ENCODE measurements at regions not wholly inside any gene's neighbourhood (a gene's known extent, or its start where the extent isn't known, plus 50 kb on each side); places are given as distances from the start of the nearest gene placed in this dataset.

DNA sequence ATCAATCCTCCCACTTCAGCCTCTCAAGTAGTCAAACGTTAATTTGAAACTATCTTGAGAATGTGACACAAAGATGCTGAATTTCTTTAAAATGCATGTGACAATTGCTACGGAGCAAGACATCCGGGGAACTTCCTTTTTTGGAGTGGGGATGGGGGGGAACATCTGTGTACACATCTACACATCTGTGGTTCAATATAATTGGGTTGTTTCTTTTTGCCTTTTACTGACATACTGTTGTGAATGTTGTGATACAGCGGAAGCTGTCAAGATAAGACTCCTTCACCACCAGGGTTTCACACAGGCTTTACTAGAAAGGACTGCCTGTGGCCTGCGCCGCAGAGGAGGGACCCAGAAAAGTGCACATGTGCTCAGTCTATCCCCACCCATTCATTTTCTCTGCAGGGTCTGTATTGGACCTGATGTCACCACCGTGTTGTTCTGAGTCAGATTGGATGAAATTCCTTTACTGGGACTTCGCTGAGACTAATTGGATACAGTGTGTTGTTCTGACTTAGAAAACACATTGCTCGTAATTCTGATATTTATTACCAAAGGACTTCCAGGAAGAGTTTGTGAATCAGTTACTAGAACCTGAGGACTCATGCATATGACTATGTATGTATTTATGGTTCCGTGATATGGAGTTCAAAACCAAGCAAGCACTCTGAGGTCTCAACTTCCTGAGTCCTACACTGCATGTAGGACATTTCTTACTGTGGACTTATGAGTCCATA lies 98.7 kb upstream of the SGK1 start (continued):
- TF ChIP-seq, protein P1, sequence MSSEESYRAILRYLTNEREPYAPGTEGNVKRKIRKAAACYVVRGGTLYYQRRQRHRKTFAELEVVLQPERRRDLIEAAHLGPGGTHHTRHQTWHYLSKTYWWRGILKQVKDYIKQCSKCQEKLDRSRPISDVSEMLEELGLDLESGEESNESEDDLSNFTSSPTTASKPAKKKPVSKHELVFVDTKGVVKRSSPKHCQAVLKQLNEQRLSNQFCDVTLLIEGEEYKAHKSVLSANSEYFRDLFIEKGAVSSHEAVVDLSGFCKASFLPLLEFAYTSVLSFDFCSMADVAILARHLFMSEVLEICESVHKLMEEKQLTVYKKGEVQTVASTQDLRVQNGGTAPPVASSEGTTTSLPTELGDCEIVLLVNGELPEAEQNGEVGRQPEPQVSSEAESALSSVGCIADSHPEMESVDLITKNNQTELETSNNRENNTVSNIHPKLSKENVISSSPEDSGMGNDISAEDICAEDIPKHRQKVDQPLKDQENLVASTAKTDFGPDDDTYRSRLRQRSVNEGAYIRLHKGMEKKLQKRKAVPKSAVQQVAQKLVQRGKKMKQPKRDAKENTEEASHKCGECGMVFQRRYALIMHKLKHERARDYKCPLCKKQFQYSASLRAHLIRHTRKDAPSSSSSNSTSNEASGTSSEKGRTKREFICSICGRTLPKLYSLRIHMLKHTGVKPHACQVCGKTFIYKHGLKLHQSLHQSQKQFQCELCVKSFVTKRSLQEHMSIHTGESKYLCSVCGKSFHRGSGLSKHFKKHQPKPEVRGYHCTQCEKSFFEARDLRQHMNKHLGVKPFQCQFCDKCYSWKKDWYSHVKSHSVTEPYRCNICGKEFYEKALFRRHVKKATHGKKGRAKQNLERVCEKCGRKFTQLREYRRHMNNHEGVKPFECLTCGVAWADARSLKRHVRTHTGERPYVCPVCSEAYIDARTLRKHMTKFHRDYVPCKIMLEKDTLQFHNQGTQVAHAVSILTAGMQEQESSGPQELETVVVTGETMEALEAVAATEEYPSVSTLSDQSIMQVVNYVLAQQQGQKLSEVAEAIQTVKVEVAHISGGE (CRISPR knock-in tag; IDR thresholded peaks at IDR 0.05), result 0 out of 6 replicates have a peak, but pooled peaks of 1 of the 3 experiments have one; percentile 20
- TF ChIP-seq ZNF668 (CRISPR knock-in tag; IDR thresholded peaks at IDR 0.05) (no peak), NR2C2 (CRISPR knock-in tag; IDR thresholded peaks at IDR 0.05) (no peak), NR2C2 (tag; IDR thresholded peaks at IDR 0.05) (peak; percentile 38), IRF2 (CRISPR knock-in tag; IDR thresholded peaks at IDR 0.05) (no peak), FOXA3 (CRISPR knock-in tag; conservative IDR thresholded peaks at IDR 0.05 in 1 of 2, IDR thresholded peaks at IDR 0.05 in 1 of 2) (peak in 1 of 2 experiments; percentile 84; a peak in 2 of 4 replicates), NCOA6 (IDR thresholded peaks at IDR 0.05) (no peak), ZNF347 (CRISPR knock-in tag; IDR thresholded peaks at IDR 0.05; ENCODE audit: low read depth) (no peak), MIER1 (IDR thresholded peaks at IDR 0.05; ENCODE audit: low read depth) (no peak), PHTF2 (CRISPR knock-in tag; IDR thresholded peaks at IDR 0.05) (no peak), MYC (IDR thresholded peaks at IDR 0.05; ENCODE audit: low read depth, low read length) (peak; percentile 63; the same call in 1 of the 2 replicates), MYC (CRISPR knock-in tag; IDR thresholded peaks at IDR 0.05; ENCODE audit: borderline replicate concordance, low read depth) (no peak), RBM17 (IDR thresholded peaks at IDR 0.05; ENCODE audit: borderline replicate concordance, low read depth, low read length) (no peak)
- TF ChIP-seq, protein P2, sequence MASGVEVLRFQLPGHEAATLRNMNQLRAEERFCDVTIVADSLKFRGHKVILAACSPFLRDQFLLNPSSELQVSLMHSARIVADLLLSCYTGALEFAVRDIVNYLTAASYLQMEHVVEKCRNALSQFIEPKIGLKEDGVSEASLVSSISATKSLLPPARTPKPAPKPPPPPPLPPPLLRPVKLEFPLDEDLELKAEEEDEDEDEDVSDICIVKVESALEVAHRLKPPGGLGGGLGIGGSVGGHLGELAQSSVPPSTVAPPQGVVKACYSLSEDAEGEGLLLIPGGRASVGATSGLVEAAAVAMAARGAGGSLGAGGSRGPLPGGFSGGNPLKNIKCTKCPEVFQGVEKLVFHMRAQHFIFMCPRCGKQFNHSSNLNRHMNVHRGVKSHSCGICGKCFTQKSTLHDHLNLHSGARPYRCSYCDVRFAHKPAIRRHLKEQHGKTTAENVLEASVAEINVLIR (CRISPR knock-in tag; IDR thresholded peaks at IDR 0.05), result no peak
- TF ChIP-seq, protein P3, sequence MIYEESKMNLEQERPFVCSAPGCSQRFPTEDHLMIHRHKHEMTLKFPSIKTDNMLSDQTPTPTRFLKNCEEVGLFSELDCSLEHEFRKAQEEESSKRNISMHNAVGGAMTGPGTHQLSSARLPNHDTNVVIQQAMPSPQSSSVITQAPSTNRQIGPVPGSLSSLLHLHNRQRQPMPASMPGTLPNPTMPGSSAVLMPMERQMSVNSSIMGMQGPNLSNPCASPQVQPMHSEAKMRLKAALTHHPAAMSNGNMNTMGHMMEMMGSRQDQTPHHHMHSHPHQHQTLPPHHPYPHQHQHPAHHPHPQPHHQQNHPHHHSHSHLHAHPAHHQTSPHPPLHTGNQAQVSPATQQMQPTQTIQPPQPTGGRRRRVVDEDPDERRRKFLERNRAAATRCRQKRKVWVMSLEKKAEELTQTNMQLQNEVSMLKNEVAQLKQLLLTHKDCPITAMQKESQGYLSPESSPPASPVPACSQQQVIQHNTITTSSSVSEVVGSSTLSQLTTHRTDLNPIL (CRISPR knock-in tag; IDR thresholded peaks at IDR 0.05), result no peak
- TF ChIP-seq, protein P4, sequence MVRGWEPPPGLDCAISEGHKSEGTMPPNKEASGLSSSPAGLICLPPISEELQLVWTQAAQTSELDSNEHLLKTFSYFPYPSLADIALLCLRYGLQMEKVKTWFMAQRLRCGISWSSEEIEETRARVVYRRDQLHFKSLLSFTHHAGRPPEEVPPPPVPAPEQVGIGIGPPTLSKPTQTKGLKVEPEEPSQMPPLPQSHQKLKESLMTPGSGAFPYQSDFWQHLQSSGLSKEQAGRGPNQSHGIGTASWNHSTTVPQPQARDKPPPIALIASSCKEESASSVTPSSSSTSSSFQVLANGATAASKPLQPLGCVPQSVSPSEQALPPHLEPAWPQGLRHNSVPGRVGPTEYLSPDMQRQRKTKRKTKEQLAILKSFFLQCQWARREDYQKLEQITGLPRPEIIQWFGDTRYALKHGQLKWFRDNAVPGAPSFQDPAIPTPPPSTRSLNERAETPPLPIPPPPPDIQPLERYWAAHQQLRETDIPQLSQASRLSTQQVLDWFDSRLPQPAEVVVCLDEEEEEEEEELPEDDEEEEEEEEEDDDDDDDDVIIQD (CRISPR knock-in tag; IDR thresholded peaks at IDR 0.05), result no peak
- TF ChIP-seq, protein P5, sequence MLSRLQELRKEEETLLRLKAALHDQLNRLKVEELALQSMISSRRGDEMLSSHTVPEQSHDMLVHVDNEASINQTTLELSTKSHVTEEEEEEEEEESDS (CRISPR knock-in tag; IDR thresholded peaks at IDR 0.05), result no peak
- TF ChIP-seq, protein P6, sequence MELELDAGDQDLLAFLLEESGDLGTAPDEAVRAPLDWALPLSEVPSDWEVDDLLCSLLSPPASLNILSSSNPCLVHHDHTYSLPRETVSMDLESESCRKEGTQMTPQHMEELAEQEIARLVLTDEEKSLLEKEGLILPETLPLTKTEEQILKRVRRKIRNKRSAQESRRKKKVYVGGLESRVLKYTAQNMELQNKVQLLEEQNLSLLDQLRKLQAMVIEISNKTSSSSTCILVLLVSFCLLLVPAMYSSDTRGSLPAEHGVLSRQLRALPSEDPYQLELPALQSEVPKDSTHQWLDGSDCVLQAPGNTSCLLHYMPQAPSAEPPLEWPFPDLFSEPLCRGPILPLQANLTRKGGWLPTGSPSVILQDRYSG (tag; conservative IDR thresholded peaks at IDR 0.05; ENCODE audit: low read depth), result no peak
